Ishikawa (cell line): ENCODE measurements at regions not wholly inside any gene's neighbourhood (a gene's known extent, or its start where the extent isn't known, plus 50 kb on each side); places are given as distances from the start of the nearest gene placed in this dataset.

Experiments used
- FOXM1 ChIP-seq: IDR thresholded peaks from 2 replicates; pipeline ENCODE4 v1.6.1; 2012; ENCODE audit warnings: low read depth, borderline replicate concordance
- RAD21 ChIP-seq: IDR thresholded peaks from 2 replicates; pipeline ENCODE4 v1.6.1; 2012; ENCODE audit warnings: low read depth
- TF ChIP-seq, protein P1 (sequence below): IDR thresholded peaks from 2 replicates; pipeline ENCODE4 v1.6.1; 2012; ENCODE audit warnings: low read depth, mild to moderate bottlenecking

DNA sequence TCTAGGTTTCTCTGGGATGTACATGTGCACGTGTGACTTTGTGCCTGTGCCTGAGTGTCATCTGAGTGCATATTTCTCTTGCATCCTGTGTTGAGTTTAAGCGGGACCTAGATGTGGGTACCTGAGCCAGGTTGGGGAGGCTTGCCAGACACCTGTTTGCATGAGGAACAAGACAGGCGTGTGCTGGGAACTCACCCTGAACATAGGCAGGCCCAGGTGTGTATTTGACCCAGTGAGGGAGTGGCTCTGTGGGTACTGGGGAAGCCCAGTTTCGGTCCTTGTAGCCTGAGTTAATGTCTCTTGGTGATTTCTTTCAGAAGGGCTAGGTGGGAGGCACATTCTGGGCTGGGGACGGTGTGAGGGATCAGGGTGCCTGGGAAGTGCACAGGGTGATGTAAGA is 98.6 kb downstream of the TMEM170B start:
- TF ChIP-seq FOXM1 (no peak), RAD21 (no peak)
- TF ChIP-seq, protein P1, sequence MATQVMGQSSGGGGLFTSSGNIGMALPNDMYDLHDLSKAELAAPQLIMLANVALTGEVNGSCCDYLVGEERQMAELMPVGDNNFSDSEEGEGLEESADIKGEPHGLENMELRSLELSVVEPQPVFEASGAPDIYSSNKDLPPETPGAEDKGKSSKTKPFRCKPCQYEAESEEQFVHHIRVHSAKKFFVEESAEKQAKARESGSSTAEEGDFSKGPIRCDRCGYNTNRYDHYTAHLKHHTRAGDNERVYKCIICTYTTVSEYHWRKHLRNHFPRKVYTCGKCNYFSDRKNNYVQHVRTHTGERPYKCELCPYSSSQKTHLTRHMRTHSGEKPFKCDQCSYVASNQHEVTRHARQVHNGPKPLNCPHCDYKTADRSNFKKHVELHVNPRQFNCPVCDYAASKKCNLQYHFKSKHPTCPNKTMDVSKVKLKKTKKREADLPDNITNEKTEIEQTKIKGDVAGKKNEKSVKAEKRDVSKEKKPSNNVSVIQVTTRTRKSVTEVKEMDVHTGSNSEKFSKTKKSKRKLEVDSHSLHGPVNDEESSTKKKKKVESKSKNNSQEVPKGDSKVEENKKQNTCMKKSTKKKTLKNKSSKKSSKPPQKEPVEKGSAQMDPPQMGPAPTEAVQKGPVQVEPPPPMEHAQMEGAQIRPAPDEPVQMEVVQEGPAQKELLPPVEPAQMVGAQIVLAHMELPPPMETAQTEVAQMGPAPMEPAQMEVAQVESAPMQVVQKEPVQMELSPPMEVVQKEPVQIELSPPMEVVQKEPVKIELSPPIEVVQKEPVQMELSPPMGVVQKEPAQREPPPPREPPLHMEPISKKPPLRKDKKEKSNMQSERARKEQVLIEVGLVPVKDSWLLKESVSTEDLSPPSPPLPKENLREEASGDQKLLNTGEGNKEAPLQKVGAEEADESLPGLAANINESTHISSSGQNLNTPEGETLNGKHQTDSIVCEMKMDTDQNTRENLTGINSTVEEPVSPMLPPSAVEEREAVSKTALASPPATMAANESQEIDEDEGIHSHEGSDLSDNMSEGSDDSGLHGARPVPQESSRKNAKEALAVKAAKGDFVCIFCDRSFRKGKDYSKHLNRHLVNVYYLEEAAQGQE, result no peak
